GM12891 (cell line): ENCODE measurements at regions not wholly inside any gene's neighbourhood (a gene's known extent, or its start where the extent isn't known, plus 50 kb on each side); places are given as distances from the start of the nearest gene placed in this dataset.

Experiments
- PAX5 ChIP-seq: IDR thresholded peaks from 2 replicates; pipeline ENCODE4 v1.6.1; 2011; ENCODE audit warnings: low read length, moderate library complexity, mild to moderate bottlenecking; ENCODE audit not compliant: insufficient read depth, severe bottlenecking
- POLR2A ChIP-seq: IDR thresholded peaks from 2 replicates; pipeline ENCODE4 v1.6.1; 2011; ENCODE audit warnings: low read depth, low read length, control low read depth
- POLR2AphosphoS5 ChIP-seq: IDR thresholded peaks from 2 replicates; pipeline ENCODE4 v1.6.1; 2011; ENCODE audit warnings: low read depth, low read length, control low read depth
- SPI1 ChIP-seq: IDR thresholded peaks from 2 replicates; pipeline ENCODE4 v1.6.1; 2011; ENCODE audit warnings: low read depth, low read length, control low read depth
- TAF1 ChIP-seq: IDR thresholded peaks from 2 replicates; pipeline ENCODE4 v1.6.1; 2011; ENCODE audit warnings: low read depth, low read length, control low read depth

GRCh38 chr1:185540295-185540694 is 193.9 kb upstream of the HMCN1 start:
- TF ChIP-seq POLR2AphosphoS5 (no peak), POLR2A (no peak), TAF1 (no peak), PAX5 (no peak), SPI1 (no peak)
